ENCODE measurements at regions not wholly inside any gene's neighbourhood (a gene's known extent, or its start where the extent isn't known, plus 50 kb on each side); places are given as distances from the start of the nearest gene placed in this dataset.

- TF ChIP-seq CTCF (IDR thresholded peaks at IDR 0.05): no peak
- TF ChIP-seq POLR2A (IDR thresholded peaks at IDR 0.05): no peak
These were observed 90.2 kb downstream of the EDEM1 start for GRCh38 chr3:5277612-5278236.

All from stomach (tissue), 4 donors.